HL-60 (cell line): ENCODE measurements at regions not wholly inside any gene's neighbourhood (a gene's known extent, or its start where the extent isn't known, plus 50 kb on each side); places are given as distances from the start of the nearest gene placed in this dataset.

ENCODE experiments used
- GABPA ChIP-seq: IDR thresholded peaks from 2 replicates; pipeline ENCODE4 v1.6.1; 2012; ENCODE audit warnings: low read depth
- POLR2AphosphoS5 ChIP-seq: IDR thresholded peaks from 2 replicates; pipeline ENCODE4 v1.6.1; 2012; ENCODE audit warnings: low read depth
- REST ChIP-seq: IDR thresholded peaks from 2 replicates; pipeline ENCODE4 v1.6.1; 2012; ENCODE audit warnings: low read depth; ENCODE audit not compliant: insufficient replicate concordance
- SPI1 ChIP-seq: IDR thresholded peaks from 2 replicates; pipeline ENCODE4 v1.6.1; 2012; ENCODE audit warnings: low read depth, mild to moderate bottlenecking, borderline replicate concordance
- TF ChIP-seq, protein P1 (sequence below): IDR thresholded peaks from one replicate; pipeline ENCODE4 v1.5.1; 2011; ENCODE audit warnings: low read length, control low read depth, inconsistent platforms; ENCODE audit not compliant: insufficient read depth

DNA sequence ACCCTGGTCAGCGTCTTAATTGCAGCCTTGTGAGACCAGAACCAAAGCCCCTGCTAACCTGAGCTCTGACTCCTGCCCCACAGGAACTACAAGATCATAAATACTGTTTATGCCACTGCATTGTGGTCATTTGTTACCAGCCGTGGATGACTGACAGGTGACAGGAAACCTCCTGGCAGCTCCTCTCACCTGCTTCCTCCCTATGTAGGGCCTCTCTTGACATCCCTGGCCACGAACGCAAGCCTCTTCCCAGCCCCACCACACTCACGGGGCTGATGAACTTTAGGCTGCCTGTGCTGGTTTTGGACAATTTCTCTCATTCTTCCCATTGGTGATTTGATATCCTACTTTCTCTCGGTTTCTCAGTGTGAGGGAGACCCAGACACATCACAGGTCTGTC, 357.2 kb upstream of the MYT1L start:
- TF ChIP-seq, protein P1, sequence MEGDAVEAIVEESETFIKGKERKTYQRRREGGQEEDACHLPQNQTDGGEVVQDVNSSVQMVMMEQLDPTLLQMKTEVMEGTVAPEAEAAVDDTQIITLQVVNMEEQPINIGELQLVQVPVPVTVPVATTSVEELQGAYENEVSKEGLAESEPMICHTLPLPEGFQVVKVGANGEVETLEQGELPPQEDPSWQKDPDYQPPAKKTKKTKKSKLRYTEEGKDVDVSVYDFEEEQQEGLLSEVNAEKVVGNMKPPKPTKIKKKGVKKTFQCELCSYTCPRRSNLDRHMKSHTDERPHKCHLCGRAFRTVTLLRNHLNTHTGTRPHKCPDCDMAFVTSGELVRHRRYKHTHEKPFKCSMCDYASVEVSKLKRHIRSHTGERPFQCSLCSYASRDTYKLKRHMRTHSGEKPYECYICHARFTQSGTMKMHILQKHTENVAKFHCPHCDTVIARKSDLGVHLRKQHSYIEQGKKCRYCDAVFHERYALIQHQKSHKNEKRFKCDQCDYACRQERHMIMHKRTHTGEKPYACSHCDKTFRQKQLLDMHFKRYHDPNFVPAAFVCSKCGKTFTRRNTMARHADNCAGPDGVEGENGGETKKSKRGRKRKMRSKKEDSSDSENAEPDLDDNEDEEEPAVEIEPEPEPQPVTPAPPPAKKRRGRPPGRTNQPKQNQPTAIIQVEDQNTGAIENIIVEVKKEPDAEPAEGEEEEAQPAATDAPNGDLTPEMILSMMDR, result no peak
- TF ChIP-seq POLR2AphosphoS5, result no peak
- TF ChIP-seq SPI1, result no peak
- no peak for TF ChIP-seq REST
- no peak for TF ChIP-seq GABPA
